Retinal pigment epithelial cell (primary cell): ENCODE measurements at regions not wholly inside any gene's neighbourhood (a gene's known extent, or its start where the extent isn't known, plus 50 kb on each side); places are given as distances from the start of the nearest gene placed in this dataset.

Source experiments
- DNase-seq: peaks from one replicate; pipeline ENCODE4 v3.0.0-alpha.2; 2010; ENCODE audit warnings: low read depth
- H3K4me3 ChIP-seq: 2 replicates; pipeline ENCODE4 v1.5.1; 2011; ENCODE audit warnings: mild to moderate bottlenecking, low read length, control low read depth, moderate library complexity
- CTCF ChIP-seq: conservative IDR thresholded peaks from 2 replicates; pipeline ENCODE4 v1.5.1; 2011; ENCODE audit warnings: low read depth, low read length, control low read depth, inconsistent platforms

GRCh38 chr10:94097656-94098055, 103.9 kb downstream of the PLCE1 start:
- H3K4me3 ChIP-seq = no peak overlapping the region
- no peak for DNase-seq
- no peak for TF ChIP-seq CTCF

GRCh38 chr10:94098896-94099295, 105.2 kb downstream of the PLCE1 start:
- no peak for TF ChIP-seq CTCF
- DNase-seq = no peak
- H3K4me3 ChIP-seq = no peak overlapping the region

- TF ChIP-seq CTCF = no peak
- no peak overlapping the region for H3K4me3 ChIP-seq
- no peak for DNase-seq
Observed at GRCh38 chr10:94101894-94102293, 108.2 kb downstream of the PLCE1 start.

- TF ChIP-seq CTCF = no peak
- no peak overlapping the region for H3K4me3 ChIP-seq
- DNase-seq = no peak
Observed at GRCh38 chr10:94102436-94102835, 108.7 kb downstream of the PLCE1 start.

GRCh38 chr10:94103192-94103591, 109.5 kb downstream of the PLCE1 start:
- no peak for TF ChIP-seq CTCF
- DNase-seq = no peak
- no peak overlapping the region for H3K4me3 ChIP-seq

- no peak for DNase-seq
- no peak overlapping the region for H3K4me3 ChIP-seq
- no peak for TF ChIP-seq CTCF
Observed at GRCh38 chr10:94103801-94104221, 110.1 kb downstream of the PLCE1 start.

GRCh38 chr10:94104316-94105000, 110.7 kb downstream of the PLCE1 start:
- TF ChIP-seq CTCF = no peak
- no peak overlapping the region for H3K4me3 ChIP-seq

More at GRCh38 chr10:94104316-94105000, 110.7 kb downstream of the PLCE1 start:
- DNase-seq = no peak
